Nephron progenitor cell (in vitro differentiated cells): ENCODE measurements at regions not wholly inside any gene's neighbourhood (a gene's known extent, or its start where the extent isn't known, plus 50 kb on each side); places are given as distances from the start of the nearest gene placed in this dataset.
"Not testable (repeated sequence)": the region's sequence is repeated elsewhere in the genome, so short reads cannot be mapped to it uniquely, and the experiment has no call there.

Experiments
- DNase-seq: peaks from one replicate; pipeline ENCODE4 v3.0.0; 2021
- H3K27ac Mint-ChIP-seq: 2 replicates; pipeline ENCODE4 v1.8.0; 2021; ENCODE audit warnings: mild to moderate bottlenecking, moderate library complexity, mixed read lengths
- H3K27me3 Mint-ChIP-seq: 2 replicates; pipeline ENCODE4 v1.8.0; 2021; ENCODE audit warnings: mild to moderate bottlenecking, low read depth, mixed read lengths; ENCODE audit not compliant: poor library complexity
- H3K36me3 Mint-ChIP-seq: 2 replicates; pipeline ENCODE4 v1.8.0; 2021; ENCODE audit warnings: low read depth, mixed read lengths
- H3K4me1 Mint-ChIP-seq: 2 replicates; pipeline ENCODE4 v1.8.0; 2021; ENCODE audit warnings: mixed read lengths
- H3K4me3 Mint-ChIP-seq: 2 replicates; pipeline ENCODE4 v1.8.0; 2021; ENCODE audit warnings: mild to moderate bottlenecking, moderate library complexity, mixed read lengths
- H3K9me3 Mint-ChIP-seq: 2 replicates; pipeline ENCODE4 v1.8.0; 2021; ENCODE audit warnings: mild to moderate bottlenecking, moderate library complexity, mixed read lengths
- CTCF ChIP-seq: fragments of 200-600 bp; sonication (generic); IDR thresholded peaks from 2 replicates; pipeline ENCODE4 v1.5.0; 2021; ENCODE audit warnings: antibody characterized with exemption

- no peak for DNase-seq
- no peak for TF ChIP-seq CTCF
- Mint-ChIP-seq H3K4me3 (no peak overlapping the region), H3K4me1 (no peaks in the 10 kb centered on the region), H3K27me3 (no peaks in the 10 kb centered on the region), H3K9me3 (peaks cover 4% of the 10 kb centered on the region), H3K27ac (no peak overlapping the region), H3K36me3 (no peaks in the 10 kb centered on the region)
Measured at GRCh38 chr6:8322659-8323058, 112.7 kb downstream of the SLC35B3 start.

- no peak for DNase-seq
- Mint-ChIP-seq H3K4me3 (no peak overlapping the region), H3K4me1 (no peaks in the 10 kb centered on the region), H3K27ac (no peak overlapping the region), H3K36me3 (no peaks in the 10 kb centered on the region), H3K9me3 (peaks cover 4% of the 10 kb centered on the region), H3K27me3 (no peaks in the 10 kb centered on the region)
- no peak for TF ChIP-seq CTCF
Measured at GRCh38 chr6:8321671-8322404, 113.5 kb downstream of the SLC35B3 start.

GRCh38 chr6:8315154-8315553 is 120.2 kb downstream of the SLC35B3 start:
- Mint-ChIP-seq H3K4me1 (peaks cover 6% of the 10 kb centered on the region), H3K27me3 (no peaks in the 10 kb centered on the region), H3K9me3 (peaks cover 27% of the 10 kb centered on the region), H3K4me3 (no peak overlapping the region), H3K36me3 (peaks cover 7% of the 10 kb centered on the region), H3K27ac (no peak overlapping the region)
- no peak for TF ChIP-seq CTCF
- DNase-seq, result no peak

- DNase-seq, result no peak
- H3K27me3 Mint-ChIP-seq, result peaks cover 3% of the 10 kb centered on the region
- no peaks in the 10 kb centered on the region for H3K4me1 Mint-ChIP-seq
- H3K36me3 Mint-ChIP-seq, result no peaks in the 10 kb centered on the region
- no peaks in the 10 kb centered on the region for H3K9me3 Mint-ChIP-seq
- no peak overlapping the region for H3K4me3 Mint-ChIP-seq
- no peak overlapping the region for H3K27ac Mint-ChIP-seq
- TF ChIP-seq CTCF, result no peak
Measured at GRCh38 chr6:8301502-8301901, 133.8 kb downstream of the SLC35B3 start.

- no peaks in the 10 kb centered on the region for H3K4me1 Mint-ChIP-seq
- H3K4me3 Mint-ChIP-seq, result no peak overlapping the region
- H3K9me3 Mint-ChIP-seq, result no peaks in the 10 kb centered on the region
- TF ChIP-seq CTCF, result no peak
- no peak for DNase-seq
- peaks cover 3% of the 10 kb centered on the region for H3K27me3 Mint-ChIP-seq
- H3K36me3 Mint-ChIP-seq, result no peaks in the 10 kb centered on the region
- H3K27ac Mint-ChIP-seq, result no peak overlapping the region
Measured at GRCh38 chr6:8299034-8299433, 136.3 kb downstream of the SLC35B3 start.

- not testable (repeated sequence) for DNase-seq, H3K4me3 Mint-ChIP-seq, H3K36me3 Mint-ChIP-seq, H3K27me3 Mint-ChIP-seq
- Mint-ChIP-seq H3K4me1 (peaks cover 33% of the 10 kb centered on the region), H3K27ac (peak overlapping the region; percentile 85), H3K9me3 (peaks cover 13% of the 10 kb centered on the region)
Measured at GRCh38 chr6:8282946-8283345, 152.4 kb downstream of the SLC35B3 start.
